GM23338 (cell line): ENCODE measurements at regions not wholly inside any gene's neighbourhood (a gene's known extent, or its start where the extent isn't known, plus 50 kb on each side); places are given as distances from the start of the nearest gene placed in this dataset.

Source experiments
- ATAC-seq: fragments of 200-7000 bp; cut with Tn5 transposase; 3 replicates; pipeline ENCODE4 v1.9.1; 2020
- DNase-seq: peaks from one replicate; pipeline ENCODE4 v3.0.0-alpha.2; 2015; ENCODE audit warnings: low spot score
- H2AFZ ChIP-seq: fragments of 200-600 bp; sonication (generic); 2 replicates; pipeline ENCODE4 v1.8.0; 2016; ENCODE audit warnings: antibody characterized with exemption, mild to moderate bottlenecking, moderate library complexity
- H3F3A ChIP-seq: fragments of 200-600 bp; sonication (generic); replicated peaks from 2 replicates; pipeline ENCODE4 v1.8.0; 2017; ENCODE audit warnings: antibody characterized with exemption, mixed run types, low read depth
- H3K27ac ChIP-seq: fragments of 200-600 bp; sonication (generic); 2 replicates; pipeline ENCODE4 v1.6.1; 2016; ENCODE audit warnings: low read depth
- H3K27me3 ChIP-seq: fragments of 200-600 bp; sonication (generic); 2 replicates; pipeline ENCODE4 v1.8.0; 2016; ENCODE audit warnings: mild to moderate bottlenecking, mixed run types, moderate library complexity; ENCODE audit not compliant: insufficient read depth
- H3K36me3 ChIP-seq: fragments of 200-600 bp; sonication (generic); 2 replicates; pipeline ENCODE4 v1.8.0; 2016; ENCODE audit warnings: mild to moderate bottlenecking; ENCODE audit not compliant: insufficient read depth
- H3K4me1 ChIP-seq: fragments of 200-600 bp; sonication (generic); 2 replicates; pipeline ENCODE4 v1.8.0; 2016; ENCODE audit warnings: mild to moderate bottlenecking, moderate library complexity; ENCODE audit not compliant: insufficient read depth
- H3K4me2 ChIP-seq: fragments of 200-600 bp; sonication (generic); 2 replicates; pipeline ENCODE4 v1.7.1; 2017; ENCODE audit warnings: mixed run types
- H3K4me3 ChIP-seq: fragments of 200-600 bp; sonication (generic); 2 replicates; pipeline ENCODE4 v1.6.1; 2016; ENCODE audit warnings: mixed run types
- H3K79me2 ChIP-seq: fragments of 200-600 bp; sonication (generic); replicated peaks from 2 replicates; pipeline ENCODE4 v1.8.0; 2017; ENCODE audit warnings: mild to moderate bottlenecking; ENCODE audit not compliant: insufficient read depth
- H3K9me2 ChIP-seq: fragments of 200-600 bp; sonication (generic); 2 replicates; pipeline ENCODE4 v1.8.0; 2017; ENCODE audit not compliant: insufficient read depth
- H4K20me1 ChIP-seq: fragments of 200-600 bp; sonication (generic); replicated peaks from 2 replicates; pipeline ENCODE4 v1.8.0; 2017; ENCODE audit warnings: mild to moderate bottlenecking; ENCODE audit not compliant: insufficient read depth
- H3K27ac Mint-ChIP-seq: 2 replicates; pipeline ENCODE4 v1.8.0; 2020; ENCODE audit warnings: inconsistent platforms, mild to moderate bottlenecking, moderate library complexity, mixed read lengths
- H3K27me3 Mint-ChIP-seq: 3 replicates; pipeline ENCODE4 v1.8.0; 2022; ENCODE audit warnings: low read depth, mild to moderate bottlenecking, moderate library complexity, mixed read lengths, inconsistent platforms; ENCODE audit not compliant: insufficient read depth, poor library complexity
- H3K36me3 Mint-ChIP-seq: 3 replicates; pipeline ENCODE4 v1.8.0; 2021; ENCODE audit warnings: low read depth, mild to moderate bottlenecking, inconsistent platforms, moderate library complexity, mixed read lengths
- H3K4me1 Mint-ChIP-seq: 3 replicates; pipeline ENCODE4 v1.8.0; 2020; ENCODE audit warnings: mild to moderate bottlenecking, inconsistent platforms, mixed read lengths
- H3K4me3 Mint-ChIP-seq: 3 replicates; pipeline ENCODE4 v1.8.0; 2021; ENCODE audit warnings: moderate library complexity, mild to moderate bottlenecking, inconsistent platforms, mixed read lengths
- H3K9me3 Mint-ChIP-seq: 3 replicates; pipeline ENCODE4 v1.8.0; 2020; ENCODE audit warnings: moderate library complexity, mild to moderate bottlenecking, inconsistent platforms, mixed read lengths
- EZH2 ChIP-seq: fragments of 200-600 bp; sonication (generic); IDR thresholded peaks from one replicate; pipeline ENCODE4 v1.8.0; 2017; ENCODE audit warnings: antibody characterized with exemption, mild to moderate bottlenecking, low read depth; ENCODE audit not compliant: unreplicated experiment
- EZH2phosphoT487 ChIP-seq: fragments of 200-600 bp; sonication (generic); IDR thresholded peaks from one replicate; pipeline ENCODE4 v1.8.1; 2018; ENCODE audit warnings: antibody characterized with exemption; ENCODE audit not compliant: unreplicated experiment
- NANOG ChIP-seq: IDR thresholded peaks from 2 replicates; pipeline ENCODE4 v1.6.1; 2016; ENCODE audit warnings: antibody characterized with exemption, borderline replicate concordance
- POLR2AphosphoS5 ChIP-seq: IDR thresholded peaks from 2 replicates; pipeline ENCODE4 v1.6.1; 2016; ENCODE audit warnings: antibody characterized with exemption, low read depth
- ZNF114 ChIP-seq: fragments of 250-450 bp; sonication (Bioruptor Pico); IDR thresholded peaks from 2 replicates; pipeline ENCODE4 v1.5.0; 2020; ENCODE audit warnings: mild to moderate bottlenecking, moderate library complexity
- ZNF331 ChIP-seq: fragments of 250-450 bp; sonication (Bioruptor Pico); IDR thresholded peaks from 2 replicates; pipeline ENCODE4 v1.5.0; 2020; ENCODE audit warnings: low read depth, mild to moderate bottlenecking, moderate library complexity
- TF ChIP-seq, protein P1 (sequence below): IDR thresholded peaks from 2 replicates; pipeline ENCODE4 v1.6.1; 2016; ENCODE audit warnings: antibody characterized with exemption
- TF ChIP-seq, protein P2 (sequence below): fragments of 250-450 bp; sonication (Bioruptor Pico); IDR thresholded peaks from 2 replicates; pipeline ENCODE4 v1.5.0; 2020; ENCODE audit warnings: mild to moderate bottlenecking, moderate library complexity

DNA sequence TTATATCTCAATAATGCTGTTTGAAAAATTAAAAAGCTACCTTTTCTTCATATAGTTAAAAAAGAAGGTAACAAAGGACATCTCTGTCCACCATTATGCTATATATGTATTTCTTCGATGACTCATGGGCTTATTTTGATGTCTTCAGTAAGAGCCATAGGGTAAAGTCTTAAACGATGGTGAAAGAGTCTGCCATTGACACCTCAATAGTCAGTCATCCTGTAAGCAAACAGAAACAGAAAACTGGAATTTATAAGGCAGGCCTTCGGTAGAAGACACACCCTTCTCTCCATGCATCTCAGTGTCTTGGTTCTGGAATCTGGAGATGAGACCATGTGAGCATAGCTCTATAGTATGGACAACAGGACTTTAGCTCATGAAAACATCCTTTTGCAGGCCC, 87.0 kb upstream of the ZNF462 start:
- H3K9me3 Mint-ChIP-seq: no peaks in the 10 kb centered on the region
- no peak for ATAC-seq

DNA sequence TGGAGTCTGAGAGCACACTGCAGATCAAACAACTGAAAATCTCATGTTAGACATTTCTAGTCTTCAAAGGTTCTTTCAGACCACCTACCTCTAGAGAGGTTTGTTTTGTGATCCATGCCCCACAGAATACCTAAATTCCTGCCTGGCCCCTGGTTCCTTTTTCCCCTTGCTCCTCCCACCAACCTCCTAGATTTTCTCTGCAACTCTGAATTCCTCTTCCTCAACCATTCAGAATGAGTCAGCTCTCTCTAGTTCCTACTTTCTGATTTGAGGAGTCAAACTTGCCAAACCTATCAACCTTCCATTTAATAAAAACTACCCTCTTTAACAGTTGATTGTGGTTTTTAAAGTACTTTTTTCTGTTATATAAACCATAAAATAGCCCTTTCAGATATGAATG, 83.2 kb upstream of the ZNF462 start:
- Mint-ChIP-seq H3K4me1 (no peaks in the 10 kb centered on the region), H3K9me3 (no peaks in the 10 kb centered on the region), H3K27ac (no peak overlapping the region), H3K4me3 (no peak overlapping the region), H3K27me3 (no peaks in the 10 kb centered on the region), H3K36me3 (no peaks in the 10 kb centered on the region)
- TF ChIP-seq NANOG (no peak), EZH2 (no peak), EZH2phosphoT487 (no peak), POLR2AphosphoS5 (no peak), ZNF331 (CRISPR knock-in tag) (no peak)
- TF ChIP-seq, protein P1, sequence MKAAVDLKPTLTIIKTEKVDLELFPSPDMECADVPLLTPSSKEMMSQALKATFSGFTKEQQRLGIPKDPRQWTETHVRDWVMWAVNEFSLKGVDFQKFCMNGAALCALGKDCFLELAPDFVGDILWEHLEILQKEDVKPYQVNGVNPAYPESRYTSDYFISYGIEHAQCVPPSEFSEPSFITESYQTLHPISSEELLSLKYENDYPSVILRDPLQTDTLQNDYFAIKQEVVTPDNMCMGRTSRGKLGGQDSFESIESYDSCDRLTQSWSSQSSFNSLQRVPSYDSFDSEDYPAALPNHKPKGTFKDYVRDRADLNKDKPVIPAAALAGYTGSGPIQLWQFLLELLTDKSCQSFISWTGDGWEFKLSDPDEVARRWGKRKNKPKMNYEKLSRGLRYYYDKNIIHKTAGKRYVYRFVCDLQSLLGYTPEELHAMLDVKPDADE: no peak
- TF ChIP-seq, protein P2, sequence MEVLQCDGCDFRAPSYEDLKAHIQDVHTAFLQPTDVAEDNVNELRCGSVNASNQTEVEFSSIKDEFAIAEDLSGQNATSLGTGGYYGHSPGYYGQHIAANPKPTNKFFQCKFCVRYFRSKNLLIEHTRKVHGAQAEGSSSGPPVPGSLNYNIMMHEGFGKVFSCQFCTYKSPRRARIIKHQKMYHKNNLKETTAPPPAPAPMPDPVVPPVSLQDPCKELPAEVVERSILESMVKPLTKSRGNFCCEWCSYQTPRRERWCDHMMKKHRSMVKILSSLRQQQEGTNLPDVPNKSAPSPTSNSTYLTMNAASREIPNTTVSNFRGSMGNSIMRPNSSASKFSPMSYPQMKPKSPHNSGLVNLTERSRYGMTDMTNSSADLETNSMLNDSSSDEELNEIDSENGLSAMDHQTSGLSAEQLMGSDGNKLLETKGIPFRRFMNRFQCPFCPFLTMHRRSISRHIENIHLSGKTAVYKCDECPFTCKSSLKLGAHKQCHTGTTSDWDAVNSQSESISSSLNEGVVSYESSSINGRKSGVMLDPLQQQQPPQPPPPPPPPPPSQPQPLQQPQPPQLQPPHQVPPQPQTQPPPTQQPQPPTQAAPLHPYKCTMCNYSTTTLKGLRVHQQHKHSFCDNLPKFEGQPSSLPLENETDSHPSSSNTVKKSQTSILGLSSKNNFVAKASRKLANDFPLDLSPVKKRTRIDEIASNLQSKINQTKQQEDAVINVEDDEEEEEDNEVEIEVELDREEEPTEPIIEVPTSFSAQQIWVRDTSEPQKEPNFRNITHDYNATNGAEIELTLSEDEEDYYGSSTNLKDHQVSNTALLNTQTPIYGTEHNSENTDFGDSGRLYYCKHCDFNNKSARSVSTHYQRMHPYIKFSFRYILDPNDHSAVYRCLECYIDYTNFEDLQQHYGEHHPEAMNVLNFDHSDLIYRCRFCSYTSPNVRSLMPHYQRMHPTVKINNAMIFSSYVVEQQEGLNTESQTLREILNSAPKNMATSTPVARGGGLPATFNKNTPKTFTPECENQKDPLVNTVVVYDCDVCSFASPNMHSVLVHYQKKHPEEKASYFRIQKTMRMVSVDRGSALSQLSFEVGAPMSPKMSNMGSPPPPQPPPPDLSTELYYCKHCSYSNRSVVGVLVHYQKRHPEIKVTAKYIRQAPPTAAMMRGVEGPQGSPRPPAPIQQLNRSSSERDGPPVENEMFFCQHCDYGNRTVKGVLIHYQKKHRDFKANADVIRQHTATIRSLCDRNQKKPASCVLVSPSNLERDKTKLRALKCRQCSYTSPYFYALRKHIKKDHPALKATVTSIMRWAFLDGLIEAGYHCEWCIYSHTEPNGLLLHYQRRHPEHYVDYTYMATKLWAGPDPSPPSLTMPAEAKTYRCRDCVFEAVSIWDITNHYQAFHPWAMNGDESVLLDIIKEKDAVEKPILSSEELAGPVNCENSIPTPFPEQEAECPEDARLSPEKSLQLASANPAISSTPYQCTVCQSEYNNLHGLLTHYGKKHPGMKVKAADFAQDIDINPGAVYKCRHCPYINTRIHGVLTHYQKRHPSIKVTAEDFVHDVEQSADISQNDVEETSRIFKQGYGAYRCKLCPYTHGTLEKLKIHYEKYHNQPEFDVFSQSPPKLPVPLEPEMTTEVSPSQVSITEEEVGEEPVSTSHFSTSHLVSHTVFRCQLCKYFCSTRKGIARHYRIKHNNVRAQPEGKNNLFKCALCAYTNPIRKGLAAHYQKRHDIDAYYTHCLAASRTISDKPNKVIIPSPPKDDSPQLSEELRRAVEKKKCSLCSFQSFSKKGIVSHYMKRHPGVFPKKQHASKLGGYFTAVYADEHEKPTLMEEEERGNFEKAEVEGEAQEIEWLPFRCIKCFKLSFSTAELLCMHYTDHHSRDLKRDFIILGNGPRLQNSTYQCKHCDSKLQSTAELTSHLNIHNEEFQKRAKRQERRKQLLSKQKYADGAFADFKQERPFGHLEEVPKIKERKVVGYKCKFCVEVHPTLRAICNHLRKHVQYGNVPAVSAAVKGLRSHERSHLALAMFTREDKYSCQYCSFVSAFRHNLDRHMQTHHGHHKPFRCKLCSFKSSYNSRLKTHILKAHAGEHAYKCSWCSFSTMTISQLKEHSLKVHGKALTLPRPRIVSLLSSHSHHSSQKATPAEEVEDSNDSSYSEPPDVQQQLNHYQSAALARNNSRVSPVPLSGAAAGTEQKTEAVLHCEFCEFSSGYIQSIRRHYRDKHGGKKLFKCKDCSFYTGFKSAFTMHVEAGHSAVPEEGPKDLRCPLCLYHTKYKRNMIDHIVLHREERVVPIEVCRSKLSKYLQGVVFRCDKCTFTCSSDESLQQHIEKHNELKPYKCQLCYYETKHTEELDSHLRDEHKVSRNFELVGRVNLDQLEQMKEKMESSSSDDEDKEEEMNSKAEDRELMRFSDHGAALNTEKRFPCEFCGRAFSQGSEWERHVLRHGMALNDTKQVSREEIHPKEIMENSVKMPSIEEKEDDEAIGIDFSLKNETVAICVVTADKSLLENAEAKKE (CRISPR knock-in tag): no peak
- H2AFZ ChIP-seq: 0 out of 2 replicates have a peak overlapping the region, but pooled peaks have one; percentile 5
- ATAC-seq: no peak
- H3K4me2 ChIP-seq: no peak overlapping the region
- no peaks in the 10 kb centered on the region for H3K36me3 ChIP-seq
- H3K27ac ChIP-seq: no peak overlapping the region
- no peaks in the 10 kb centered on the region for H3K27me3 ChIP-seq
- H3K4me3 ChIP-seq: no peak overlapping the region
- H4K20me1 ChIP-seq: no peaks in the 10 kb centered on the region
- H3K79me2 ChIP-seq: no peaks in the 10 kb centered on the region
- no peaks in the 10 kb centered on the region for H3F3A ChIP-seq
- peak; percentile 12 for DNase-seq
- H3K4me1 ChIP-seq: no peaks in the 10 kb centered on the region; the same call in 1 of the 2 replicates
- peaks cover 17% of the 10 kb centered on the region for H3K9me2 ChIP-seq

More for the DNA sequence above, 87.0 kb upstream of the ZNF462 start:
- H3K27me3 Mint-ChIP-seq: no peaks in the 10 kb centered on the region
- no peaks in the 10 kb centered on the region for H3K4me1 Mint-ChIP-seq
- Histone ChIP-seq H3K4me2 (no peak overlapping the region), H3F3A (no peaks in the 10 kb centered on the region), H2AFZ (no peak overlapping the region), H3K4me3 (no peak overlapping the region), H4K20me1 (no peaks in the 10 kb centered on the region), H3K36me3 (no peaks in the 10 kb centered on the region), H3K9me2 (peaks cover 20% of the 10 kb centered on the region), H3K4me1 (no peaks in the 10 kb centered on the region; the same call in 1 of the 2 replicates), H3K27me3 (no peaks in the 10 kb centered on the region), H3K27ac (no peak overlapping the region), H3K79me2 (no peaks in the 10 kb centered on the region)
- TF ChIP-seq ZNF114 (CRISPR knock-in tag): no peak
- TF ChIP-seq, protein P1: no peak
- no peak overlapping the region for H3K4me3 Mint-ChIP-seq
- no peaks in the 10 kb centered on the region for H3K36me3 Mint-ChIP-seq
- DNase-seq: no peak
- no peak overlapping the region for H3K27ac Mint-ChIP-seq
